ENCODE measurements at regions not wholly inside any gene's neighbourhood (a gene's known extent, or its start where the extent isn't known, plus 50 kb on each side); places are given as distances from the start of the nearest gene placed in this dataset.

- TF ChIP-seq MAX (IDR thresholded peaks at IDR 0.05; ENCODE audit: low read depth, low read length) (no peak), MYC (IDR thresholded peaks at IDR 0.05; ENCODE audit: low read depth, low read length) (no peak), CTCF (IDR thresholded peaks at IDR 0.05; ENCODE audit: low read depth, low read length) (no peak), POLR2A (IDR thresholded peaks at IDR 0.05; ENCODE audit: extremely low read depth, insufficient read length) (no peak)
- no peak overlapping the region for H3K4me3 ChIP-seq (ENCODE audit: low read depth, low read length)
- no peak for DNase-seq (ENCODE audit: low read depth)
These were observed 403.5 kb downstream of the ZSWIM6 start for GRCh38 chr5:61735531-61735930.

GRCh38 chr5:61735995-61736394 lies 403.9 kb downstream of the ZSWIM6 start:
- no peak overlapping the region for H3K4me3 ChIP-seq (ENCODE audit: low read depth, low read length)
- no peak for DNase-seq (ENCODE audit: low read depth)
- TF ChIP-seq POLR2A (IDR thresholded peaks at IDR 0.05; ENCODE audit: extremely low read depth, insufficient read length) (no peak), CTCF (IDR thresholded peaks at IDR 0.05; ENCODE audit: low read depth, low read length) (no peak), MAX (IDR thresholded peaks at IDR 0.05; ENCODE audit: low read depth, low read length) (no peak), MYC (IDR thresholded peaks at IDR 0.05; ENCODE audit: low read depth, low read length) (no peak)

- H3K4me3 ChIP-seq (ENCODE audit: low read depth, low read length): no peak overlapping the region
- DNase-seq (ENCODE audit: low read depth): no peak
- TF ChIP-seq POLR2A (IDR thresholded peaks at IDR 0.05; ENCODE audit: extremely low read depth, insufficient read length) (no peak), MAX (IDR thresholded peaks at IDR 0.05; ENCODE audit: low read depth, low read length) (no peak), CTCF (IDR thresholded peaks at IDR 0.05; ENCODE audit: low read depth, low read length) (no peak), MYC (IDR thresholded peaks at IDR 0.05; ENCODE audit: low read depth, low read length) (no peak)
These were observed 405.4 kb downstream of the ZSWIM6 start for GRCh38 chr5:61737301-61737963.

GRCh38 chr5:61737964-61738340 lies 405.9 kb downstream of the ZSWIM6 start:
- H3K4me3 ChIP-seq (ENCODE audit: low read depth, low read length): no peak overlapping the region
- DNase-seq (ENCODE audit: low read depth): no peak
- TF ChIP-seq MYC (IDR thresholded peaks at IDR 0.05; ENCODE audit: low read depth, low read length) (no peak), CTCF (IDR thresholded peaks at IDR 0.05; ENCODE audit: low read depth, low read length) (no peak), MAX (IDR thresholded peaks at IDR 0.05; ENCODE audit: low read depth, low read length) (no peak), POLR2A (IDR thresholded peaks at IDR 0.05; ENCODE audit: extremely low read depth, insufficient read length) (no peak)

GRCh38 chr5:61738446-61738845 lies 406.4 kb downstream of the ZSWIM6 start:
- DNase-seq (ENCODE audit: low read depth): no peak
- TF ChIP-seq MAX (IDR thresholded peaks at IDR 0.05; ENCODE audit: low read depth, low read length) (no peak), CTCF (IDR thresholded peaks at IDR 0.05; ENCODE audit: low read depth, low read length) (no peak), MYC (IDR thresholded peaks at IDR 0.05; ENCODE audit: low read depth, low read length) (no peak), POLR2A (IDR thresholded peaks at IDR 0.05; ENCODE audit: extremely low read depth, insufficient read length) (no peak)
- no peak overlapping the region for H3K4me3 ChIP-seq (ENCODE audit: low read depth, low read length)

Measured in NB4 (cell line).